K562 (cell line): ENCODE measurements at regions not wholly inside any gene's neighbourhood (a gene's known extent, or its start where the extent isn't known, plus 50 kb on each side); places are given as distances from the start of the nearest gene placed in this dataset.

Source experiments
- ATAC-seq: fragments of 200-7000 bp; cut with Tn5 transposase; 3 replicates; pipeline ENCODE4 v1.9.1; 2020; ENCODE audit warnings: moderate library complexity
- BruUV-seq: library from RNA; stranded (reverse); fragments of 400-500 nt; replicated peaks from 2 replicates; lab custom pipeline; 2021; lab: Mats Ljungman, UMichigan
- CTCF ChIA-PET: fragments of 300-600 bp; formaldehyde crosslinking; extraction: SDS; loops from one replicate; lab custom pipeline; 2021; ENCODE audit warnings: low intra/inter-chr PET ratio; lab: Yijun Ruan, JAX
- POLR2A ChIA-PET: fragments of 300-600, 350-650 bp; sonication (Branson Sonifier 250); formaldehyde crosslinking; extraction: SDS; loops from one replicate; lab custom pipeline; 2021; ENCODE audit warnings: antibody characterized with exemption, inconsistent platforms; lab: Yijun Ruan, JAX
- DNase-seq, 4 experiments: peaks; one replicate each; pipeline versions ENCODE4 v3.0.0 to v3.0.0-alpha.2; 2011 to 2018; ENCODE audit warnings: low spot score in 3 of 4, mixed read lengths in 3 of 4; ENCODE audit errors: extremely low read depth in 1 of 4
- FAIRE-seq: peaks from 2 replicates; lab custom pipeline; 2011; peaks lifted over from hg19 to GRCh38; lab: Jason Lieb, UNC
- H2AFZ ChIP-seq: 2 replicates; pipeline ENCODE4 v1.6.0; 2011; ENCODE audit warnings: low read depth, low read length, control low read depth, inconsistent platforms
- H3K27ac ChIP-seq: fragments of 200-600 bp; 3 replicates; pipeline ENCODE4 v1.8.0; 2011; ENCODE audit warnings: low read depth, mild to moderate bottlenecking, control low read depth, inconsistent platforms, low read length, moderate library complexity, mixed read lengths; ENCODE audit errors: extremely low read depth
- H3K27me3 ChIP-seq, 2 experiments: fragments of 300-600 bp in 1 of 2; 2 replicates in 1 of 2; 3 replicates in 1 of 2; pipeline versions ENCODE4 v1.6.0 to v1.8.0; 2011; ENCODE audit warnings: inconsistent platforms in 2 of 2, low read length in 2 of 2, mild to moderate bottlenecking in 1 of 2, mixed read lengths in 1 of 2, moderate library complexity in 1 of 2; ENCODE audit not compliant: control insufficient read depth in 2 of 2, insufficient read depth in 2 of 2
- H3K36me3 ChIP-seq: fragments of 300-600 bp; 3 replicates; pipeline ENCODE4 v1.8.0; 2011; ENCODE audit warnings: mild to moderate bottlenecking, low read length, inconsistent platforms; ENCODE audit not compliant: control insufficient read depth, insufficient read depth
- H3K4me1 ChIP-seq, 2 experiments: fragments of 200-600 bp in 1 of 2; replicated peaks in 1 of 2; 2 replicates in 1 of 2; 3 replicates in 1 of 2; pipeline versions ENCODE4 v1.5.1 to v1.8.0; 2011; ENCODE audit warnings: inconsistent platforms in 2 of 2, low read length in 2 of 2, mild to moderate bottlenecking in 1 of 2, mixed read lengths in 1 of 2, moderate library complexity in 1 of 2; ENCODE audit not compliant: control insufficient read depth in 2 of 2, insufficient read depth in 2 of 2
- H3K4me2 ChIP-seq: 2 replicates; pipeline ENCODE4 v1.6.1; 2011; ENCODE audit warnings: low read length, control low read depth, inconsistent platforms, mixed read lengths; ENCODE audit not compliant: insufficient read depth
- H3K4me3 ChIP-seq: fragments of 200-600 bp; sonication (generic), shearing (Covaris generic); 2 replicates; pipeline ENCODE4 v1.5.1; 2016; ENCODE audit warnings: control low read depth, inconsistent platforms
- H3K79me2 ChIP-seq: fragments of 200-600 bp; 3 replicates; pipeline ENCODE4 v1.8.0; 2011; ENCODE audit warnings: low read length, inconsistent platforms; ENCODE audit not compliant: control insufficient read depth, insufficient read depth
- H3K9ac ChIP-seq, 2 experiments: 2 replicates each; pipeline versions ENCODE4 v1.6.0 to v1.6.1; 2011; ENCODE audit warnings: low read depth in 2 of 2, low read length in 2 of 2, control low read depth in 1 of 2, inconsistent platforms in 1 of 2, mild to moderate bottlenecking in 1 of 2, mixed read lengths in 1 of 2; ENCODE audit not compliant: insufficient read depth in 1 of 2
- H3K9me1 ChIP-seq: one replicate; pipeline ENCODE4 v1.6.0; 2011; ENCODE audit warnings: inconsistent platforms, mild to moderate bottlenecking, low read length, moderate library complexity; ENCODE audit not compliant: control insufficient read depth, insufficient read depth
- H3K9me3 ChIP-seq: replicated peaks from 2 replicates; pipeline ENCODE4 v1.5.1; 2011; ENCODE audit warnings: low read depth, low read length, inconsistent platforms; ENCODE audit not compliant: control insufficient read depth, insufficient read depth
- H4K20me1 ChIP-seq: replicated peaks from 2 replicates; pipeline ENCODE4 v1.6.1; 2011; ENCODE audit warnings: low read length, inconsistent platforms, mixed read lengths; ENCODE audit not compliant: control insufficient read depth, insufficient read depth
- MTA1 ChIP-seq: fragments of 450-650 bp; IDR thresholded peaks from 2 replicates; pipeline ENCODE4 v1.6.1; 2017; ENCODE audit warnings: borderline replicate concordance
- MXI1 ChIP-seq: IDR thresholded peaks from 2 replicates; pipeline ENCODE4 v1.6.1; 2011; ENCODE audit warnings: low read depth, mild to moderate bottlenecking, improper control_type of control experiment, low read length
- NCOA1 ChIP-seq: fragments of 450-650 bp; IDR thresholded peaks from 2 replicates; pipeline ENCODE4 v1.6.1; 2016; ENCODE audit warnings: low read depth
- NCOA2 ChIP-seq, 2 experiments: fragments of 450-650 bp; IDR thresholded peaks; 2 replicates each; pipeline ENCODE4 v1.6.1; 2018; ENCODE audit warnings: mild to moderate bottlenecking in 2 of 2, moderate library complexity in 1 of 2; ENCODE audit not compliant: partially characterized antibody in 2 of 2
- NFIC ChIP-seq: fragments of 450-650 bp; IDR thresholded peaks from 2 replicates; pipeline ENCODE4 v1.6.1; 2017; ENCODE audit warnings: mild to moderate bottlenecking, inconsistent platforms
- NFIX ChIP-seq: fragments of 250-450 bp; sonication (Bioruptor Pico); IDR thresholded peaks from 2 replicates; pipeline ENCODE4 v1.4.0; 2020; ENCODE audit warnings: low read depth, mild to moderate bottlenecking, moderate library complexity
- PCBP2 ChIP-seq: fragments of 200-400 bp; formaldehyde crosslinking; IDR thresholded peaks from 2 replicates; pipeline ENCODE4 v1.6.1; 2018; ENCODE audit warnings: low read length, low read depth, mild to moderate bottlenecking, moderate library complexity; ENCODE audit not compliant: poor library complexity, severe bottlenecking
- TCFL5 ChIP-seq: fragments of 250-450 bp; sonication (Bioruptor Pico); conservative IDR thresholded peaks from 2 replicates; pipeline ENCODE4 v1.6.1; 2021; ENCODE audit warnings: mild to moderate bottlenecking, moderate library complexity, matching md5 sums
- TGIF2 ChIP-seq: sonication (generic); formaldehyde crosslinking; IDR thresholded peaks from 2 replicates; pipeline ENCODE4 v1.8.1; 2022; ENCODE audit warnings: mild to moderate bottlenecking, missing genetic modification reagents, moderate library complexity
- ZNF140 ChIP-seq: fragments of 250-450 bp; sonication (Bioruptor Pico); IDR thresholded peaks from 2 replicates; pipeline ENCODE4 v1.8.0; 2021; ENCODE audit warnings: moderate library complexity, mild to moderate bottlenecking, inconsistent platforms
- ZSCAN29 ChIP-seq: fragments of 450-650 bp; IDR thresholded peaks from 2 replicates; pipeline ENCODE4 v1.6.1; 2017
- WGBS: fragments of 100-300 bp; shearing (Covaris generic); methylation state at CpG from one replicate; pipeline ENCODE4 v1.1.6; 2016; ENCODE audit warnings: low coverage, mixed read lengths; ENCODE audit not compliant: insufficient coverage; ENCODE audit errors: missing lambda C conversion rate; 5-methylcytosine and 5-hydroxymethylcytosine counted together
- in situ Hi-C: fragments of 300-500 bp; cut with MboI; formaldehyde crosslinking; loops from 4 replicates; pipeline ENCODE4 v1.15.0; 2018; ENCODE audit warnings: inconsistent platforms, mixed read lengths
- intact Hi-C: fragments of 100-400 bp; cut with micrococcal nuclease; formaldehyde crosslinking; loops from 2 replicates; pipeline ENCODE4 v1.14.2; 2022
- TF ChIP-seq, protein P1 (sequence below): sonication (generic); formaldehyde crosslinking; IDR thresholded peaks from 2 replicates; pipeline ENCODE4 v1.8.0; 2023; ENCODE audit warnings: mild to moderate bottlenecking, missing genetic modification reagents
- TF ChIP-seq, protein P2 (sequence below): fragments of 250-450 bp; sonication (Bioruptor Pico); IDR thresholded peaks from 2 replicates; pipeline ENCODE4 v1.4.0; 2020; ENCODE audit warnings: borderline replicate concordance

DNA sequence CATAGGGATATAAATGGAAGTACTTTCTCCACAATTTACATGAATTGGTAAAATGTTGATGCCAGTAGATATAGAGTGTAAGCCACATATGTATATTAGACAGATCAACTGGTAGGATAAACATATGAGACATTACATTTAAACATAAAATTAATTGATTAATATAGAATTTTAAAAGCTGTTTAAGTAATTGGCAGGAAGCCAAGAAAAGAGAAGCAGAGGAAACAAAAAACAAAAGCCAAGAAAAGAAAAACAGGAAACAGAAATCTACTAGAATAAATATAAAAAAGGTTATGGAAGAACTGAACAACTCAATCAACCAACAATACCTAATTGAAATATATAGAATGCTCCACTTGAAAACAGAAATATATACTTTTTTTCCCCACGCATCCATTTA lies 920.1 kb upstream of the TMEFF2 start:
- BruUV-seq: no TSS peak
- in situ Hi-C loops: no loop called here
- intact Hi-C loops: no loop called here
- FAIRE-seq: no peak
- no peaks in the 10 kb centered on the region for H3K36me3 ChIP-seq
- TF ChIP-seq ZSCAN29 (no peak), NFIX (CRISPR knock-in tag) (peak; percentile 92), NFIC (peak; percentile 93)
- TF ChIP-seq, all 486 proteins: peak for 2
- no peak overlapping the region for H3K4me3 ChIP-seq
- no peak for DNase-seq
- no peak for ATAC-seq
- H3K9me3 ChIP-seq: no peaks in the 10 kb centered on the region
- ChIA-PET POLR2A (no interaction called here), CTCF (no interaction called here)
- H3K27ac ChIP-seq: no peak overlapping the region
- H3K4me2 ChIP-seq: no peak overlapping the region
- no peak overlapping the region for H3K9ac ChIP-seq
- H2AFZ ChIP-seq: no peak overlapping the region
- no peaks in the 10 kb centered on the region for H3K4me1 ChIP-seq
- no peaks in the 10 kb centered on the region for H3K27me3 ChIP-seq
- WGBS: 20% methylated on average over 1 of the region's 1 CpG
- no peaks in the 10 kb centered on the region for H4K20me1 ChIP-seq
- no peaks in the 10 kb centered on the region for H3K9me1 ChIP-seq
- H3K79me2 ChIP-seq: no peaks in the 10 kb centered on the region

DNA sequence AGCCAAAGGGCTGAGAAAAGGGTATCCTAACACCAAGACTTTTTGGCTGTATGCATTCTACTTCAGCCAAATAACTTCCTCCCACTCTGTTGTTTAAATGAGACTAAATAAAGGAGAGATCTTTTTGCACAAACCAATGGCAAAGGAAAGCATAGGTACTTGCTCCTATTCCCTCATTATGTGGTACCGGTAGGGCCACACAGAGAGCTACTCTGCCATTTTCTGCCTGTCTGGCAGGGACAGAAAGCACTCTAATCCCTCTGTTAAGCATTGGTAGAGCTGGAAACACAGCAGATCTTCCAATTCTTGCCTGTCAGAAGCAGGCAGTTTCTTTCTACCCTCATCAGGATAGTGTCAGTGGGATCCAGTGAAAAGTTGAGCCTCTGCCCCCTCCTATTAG lies 918.3 kb upstream of the TMEFF2 start:
- 9% methylated on average over 1 of the region's 1 CpG for WGBS
- Histone ChIP-seq H4K20me1 (no peaks in the 10 kb centered on the region), H3K9me3 (no peaks in the 10 kb centered on the region), H3K27me3 (no peaks in the 10 kb centered on the region), H3K9me1 (no peaks in the 10 kb centered on the region), H2AFZ (no peak overlapping the region), H3K9ac (no peak overlapping the region), H3K36me3 (no peaks in the 10 kb centered on the region), H3K27ac (no peak overlapping the region), H3K79me2 (no peaks in the 10 kb centered on the region), H3K4me1 (no peaks in the 10 kb centered on the region), H3K4me3 (no peak overlapping the region), H3K4me2 (no peak overlapping the region)
- in situ Hi-C loops (no loop called here), intact Hi-C loops (no loop called here)
- no peak for FAIRE-seq
- DNase-seq: no peak
- no TSS peak for BruUV-seq
- ChIA-PET CTCF (no interaction called here), POLR2A (no interaction called here)
- ATAC-seq: no peak
- TF ChIP-seq ZNF140 (CRISPR knock-in tag): no peak
- TF ChIP-seq MTA1: no peak
- no peak for TF ChIP-seq NCOA2 (IDR thresholded peaks at IDR 0.05; ENCODE audit: partially characterized antibody in 2 of 2)
- no peak for TF ChIP-seq TGIF2 (CRISPR knock-in tag)
- TF ChIP-seq MXI1: no peak
- TF ChIP-seq, protein P1, sequence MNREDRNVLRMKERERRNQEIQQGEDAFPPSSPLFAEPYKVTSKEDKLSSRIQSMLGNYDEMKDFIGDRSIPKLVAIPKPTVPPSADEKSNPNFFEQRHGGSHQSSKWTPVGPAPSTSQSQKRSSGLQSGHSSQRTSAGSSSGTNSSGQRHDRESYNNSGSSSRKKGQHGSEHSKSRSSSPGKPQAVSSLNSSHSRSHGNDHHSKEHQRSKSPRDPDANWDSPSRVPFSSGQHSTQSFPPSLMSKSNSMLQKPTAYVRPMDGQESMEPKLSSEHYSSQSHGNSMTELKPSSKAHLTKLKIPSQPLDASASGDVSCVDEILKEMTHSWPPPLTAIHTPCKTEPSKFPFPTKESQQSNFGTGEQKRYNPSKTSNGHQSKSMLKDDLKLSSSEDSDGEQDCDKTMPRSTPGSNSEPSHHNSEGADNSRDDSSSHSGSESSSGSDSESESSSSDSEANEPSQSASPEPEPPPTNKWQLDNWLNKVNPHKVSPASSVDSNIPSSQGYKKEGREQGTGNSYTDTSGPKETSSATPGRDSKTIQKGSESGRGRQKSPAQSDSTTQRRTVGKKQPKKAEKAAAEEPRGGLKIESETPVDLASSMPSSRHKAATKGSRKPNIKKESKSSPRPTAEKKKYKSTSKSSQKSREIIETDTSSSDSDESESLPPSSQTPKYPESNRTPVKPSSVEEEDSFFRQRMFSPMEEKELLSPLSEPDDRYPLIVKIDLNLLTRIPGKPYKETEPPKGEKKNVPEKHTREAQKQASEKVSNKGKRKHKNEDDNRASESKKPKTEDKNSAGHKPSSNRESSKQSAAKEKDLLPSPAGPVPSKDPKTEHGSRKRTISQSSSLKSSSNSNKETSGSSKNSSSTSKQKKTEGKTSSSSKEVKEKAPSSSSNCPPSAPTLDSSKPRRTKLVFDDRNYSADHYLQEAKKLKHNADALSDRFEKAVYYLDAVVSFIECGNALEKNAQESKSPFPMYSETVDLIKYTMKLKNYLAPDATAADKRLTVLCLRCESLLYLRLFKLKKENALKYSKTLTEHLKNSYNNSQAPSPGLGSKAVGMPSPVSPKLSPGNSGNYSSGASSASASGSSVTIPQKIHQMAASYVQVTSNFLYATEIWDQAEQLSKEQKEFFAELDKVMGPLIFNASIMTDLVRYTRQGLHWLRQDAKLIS (CRISPR knock-in tag): no peak
- TF ChIP-seq PCBP2: no peak
- no peak for TF ChIP-seq NCOA1
- TF ChIP-seq, protein P2, sequence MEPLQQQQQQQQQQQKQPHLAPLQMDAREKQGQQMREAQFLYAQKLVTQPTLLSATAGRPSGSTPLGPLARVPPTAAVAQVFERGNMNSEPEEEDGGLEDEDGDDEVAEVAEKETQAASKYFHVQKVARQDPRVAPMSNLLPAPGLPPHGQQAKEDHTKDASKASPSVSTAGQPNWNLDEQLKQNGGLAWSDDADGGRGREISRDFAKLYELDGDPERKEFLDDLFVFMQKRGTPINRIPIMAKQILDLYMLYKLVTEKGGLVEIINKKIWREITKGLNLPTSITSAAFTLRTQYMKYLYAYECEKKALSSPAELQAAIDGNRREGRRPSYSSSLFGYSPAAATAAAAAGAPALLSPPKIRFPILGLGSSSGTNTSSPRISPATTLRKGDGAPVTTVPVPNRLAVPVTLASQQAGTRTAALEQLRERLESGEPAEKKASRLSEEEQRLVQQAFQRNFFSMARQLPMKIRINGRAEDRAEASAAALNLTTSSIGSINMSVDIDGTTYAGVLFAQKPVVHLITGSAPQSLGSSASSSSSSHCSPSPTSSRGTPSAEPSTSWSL (CRISPR knock-in tag): no peak
- TF ChIP-seq TCFL5 (CRISPR knock-in tag): no peak
